Lung (tissue), 11 donors: ENCODE measurements at regions not wholly inside any gene's neighbourhood (a gene's known extent, or its start where the extent isn't known, plus 50 kb on each side); places are given as distances from the start of the nearest gene placed in this dataset.
"Not testable (repeated sequence)": the region's sequence is repeated elsewhere in the genome, so short reads cannot be mapped to it uniquely, and the experiment has no call there.

ENCODE experiments used
- ATAC-seq: fragments of 200-7000 bp; cut with Tn5 transposase; one replicate; pipeline ENCODE4 v1.9.1; 2020; ENCODE audit warnings: moderate number of reproducible peaks; ENCODE audit not compliant: insufficient read depth, low FRiP score
- DNase-seq, 3 donors: peaks; one replicate each; pipeline ENCODE4 v3.0.0-alpha.2; 2013 to 2017
- H3K27ac ChIP-seq, 2 donors: one replicate each; pipeline ENCODE4 v1.5.1; 2013; ENCODE audit warnings: mild to moderate bottlenecking in 2 of 2, moderate library complexity in 2 of 2, control low read depth in 1 of 2, inconsistent platforms in 1 of 2, low read depth in 1 of 2, low read length in 1 of 2
- H3K27me3 ChIP-seq, 3 donors: one replicate each; pipeline ENCODE4 v1.5.1; 2013; ENCODE audit warnings: low read length in 2 of 3; ENCODE audit not compliant: control insufficient read depth in 3 of 3, insufficient read depth in 3 of 3
- H3K36me3 ChIP-seq, 4 donors: one replicate each; pipeline ENCODE4 v1.5.1; 2013; ENCODE audit warnings: low read length in 4 of 4, mild to moderate bottlenecking in 1 of 4, moderate library complexity in 1 of 4; ENCODE audit not compliant: control insufficient read depth in 4 of 4, insufficient read depth in 4 of 4
- H3K4me1 ChIP-seq, 5 donors: one replicate each; pipeline ENCODE4 v1.5.1; 2013; ENCODE audit warnings: low read length in 5 of 5, mild to moderate bottlenecking in 2 of 5, moderate library complexity in 1 of 5; ENCODE audit not compliant: control insufficient read depth in 5 of 5, insufficient read depth in 5 of 5
- H3K4me3 ChIP-seq: one replicate; pipeline ENCODE4 v1.5.1; 2013; ENCODE audit warnings: mild to moderate bottlenecking, control low read depth, moderate library complexity
- H3K9ac ChIP-seq, 2 donors: one replicate each; pipeline ENCODE4 v1.5.1; 2013; ENCODE audit warnings: low read length in 2 of 2, control low read depth in 1 of 2; ENCODE audit not compliant: insufficient read depth in 1 of 2
- H3K9me3 ChIP-seq, 4 donors: one replicate each; pipeline ENCODE4 v1.5.1; 2013; ENCODE audit warnings: low read length in 3 of 4, mild to moderate bottlenecking in 1 of 4, moderate library complexity in 1 of 4; ENCODE audit not compliant: control insufficient read depth in 4 of 4, insufficient read depth in 3 of 4
- WGBS, 2 donors: extraction: QIAGEN DNeasy Blood & Tissue Kit; methylation state at CpG; one replicate each; pipeline ENCODE4 v1.1.7; 2013; 5-methylcytosine and 5-hydroxymethylcytosine counted together
- TF ChIP-seq, protein P1 (sequence below): IDR thresholded peaks from 2 replicates; pipeline ENCODE4 v1.5.1; 2012; ENCODE audit warnings: mild to moderate bottlenecking; ENCODE audit errors: control extremely low read depth, extremely low read depth
- donor health status: control.
- donor health status: control.
- donor health status: Bipolar disorder and iron deficiency.
- donor health status: healthy.
- donor health status: DM: yes; HTN: yes; CAD: no.

DNA sequence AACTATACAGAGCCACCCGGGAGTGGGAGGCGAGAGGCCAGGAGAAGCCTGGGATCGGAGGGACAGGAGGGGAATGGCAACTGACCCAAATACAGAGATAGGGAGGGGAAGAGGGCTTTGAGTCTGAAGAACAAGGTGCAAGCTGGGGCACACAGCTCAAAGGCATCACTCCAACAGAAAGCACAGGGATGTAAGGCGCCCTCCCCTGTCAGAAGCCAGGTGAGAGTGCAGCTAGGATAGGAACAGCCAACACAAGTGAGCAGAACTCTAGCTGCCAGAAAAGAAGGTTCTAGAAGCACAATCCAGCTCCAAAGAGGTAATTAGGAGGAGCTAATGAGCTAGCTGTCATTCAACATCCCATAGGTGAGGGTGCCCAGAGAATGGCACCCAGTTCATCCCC is 232.2 kb downstream of the DHX15 start:
- no peak for DNase-seq
- ATAC-seq, result no peak
- no peak overlapping the region for H3K27ac ChIP-seq
- no peaks in the 10 kb centered on the region for H3K9me3 ChIP-seq
- H3K36me3 ChIP-seq, result no peaks in the 10 kb centered on the region
- H3K9ac ChIP-seq, result no peak overlapping the region
- TF ChIP-seq, protein P1, sequence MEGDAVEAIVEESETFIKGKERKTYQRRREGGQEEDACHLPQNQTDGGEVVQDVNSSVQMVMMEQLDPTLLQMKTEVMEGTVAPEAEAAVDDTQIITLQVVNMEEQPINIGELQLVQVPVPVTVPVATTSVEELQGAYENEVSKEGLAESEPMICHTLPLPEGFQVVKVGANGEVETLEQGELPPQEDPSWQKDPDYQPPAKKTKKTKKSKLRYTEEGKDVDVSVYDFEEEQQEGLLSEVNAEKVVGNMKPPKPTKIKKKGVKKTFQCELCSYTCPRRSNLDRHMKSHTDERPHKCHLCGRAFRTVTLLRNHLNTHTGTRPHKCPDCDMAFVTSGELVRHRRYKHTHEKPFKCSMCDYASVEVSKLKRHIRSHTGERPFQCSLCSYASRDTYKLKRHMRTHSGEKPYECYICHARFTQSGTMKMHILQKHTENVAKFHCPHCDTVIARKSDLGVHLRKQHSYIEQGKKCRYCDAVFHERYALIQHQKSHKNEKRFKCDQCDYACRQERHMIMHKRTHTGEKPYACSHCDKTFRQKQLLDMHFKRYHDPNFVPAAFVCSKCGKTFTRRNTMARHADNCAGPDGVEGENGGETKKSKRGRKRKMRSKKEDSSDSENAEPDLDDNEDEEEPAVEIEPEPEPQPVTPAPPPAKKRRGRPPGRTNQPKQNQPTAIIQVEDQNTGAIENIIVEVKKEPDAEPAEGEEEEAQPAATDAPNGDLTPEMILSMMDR, result no peak
- WGBS, 2 donors, result 90 to 92% methylated on average over 4 of the region's 4 CpGs
- H3K27me3 ChIP-seq, result no peaks in the 10 kb centered on the region
- H3K4me3 ChIP-seq, result no peak overlapping the region
- H3K4me1 ChIP-seq, result no peaks in the 10 kb centered on the region

GRCh38 chr4:24349168-24349996 is 235.0 kb downstream of the DHX15 start:
- H3K9ac ChIP-seq, H3K4me1 ChIP-seq, H3K36me3 ChIP-seq, H3K27ac ChIP-seq, DNase-seq, H3K9me3 ChIP-seq, H3K27me3 ChIP-seq, H3K4me3 ChIP-seq, ATAC-seq: not testable (repeated sequence)
- 89 to 90% methylated on average over 15 of the region's 15 CpGs for WGBS, 2 donors

GRCh38 chr4:24339260-24339659 is 245.1 kb downstream of the DHX15 start:
- Histone ChIP-seq H3K9me3 (no peaks in the 10 kb centered on the region), H3K36me3 (no peaks in the 10 kb centered on the region), H3K27ac (no peak overlapping the region), H3K27me3 (no peaks in the 10 kb centered on the region), H3K4me1 (no peaks in the 10 kb centered on the region), H3K9ac (no peak overlapping the region), H3K4me3 (no peak overlapping the region)
- 94 to 95% methylated on average over 5 of the region's 5 CpGs for WGBS, 2 donors
- DNase-seq (no peak), ATAC-seq (no peak)
- TF ChIP-seq, protein P1, result no peak

DNA sequence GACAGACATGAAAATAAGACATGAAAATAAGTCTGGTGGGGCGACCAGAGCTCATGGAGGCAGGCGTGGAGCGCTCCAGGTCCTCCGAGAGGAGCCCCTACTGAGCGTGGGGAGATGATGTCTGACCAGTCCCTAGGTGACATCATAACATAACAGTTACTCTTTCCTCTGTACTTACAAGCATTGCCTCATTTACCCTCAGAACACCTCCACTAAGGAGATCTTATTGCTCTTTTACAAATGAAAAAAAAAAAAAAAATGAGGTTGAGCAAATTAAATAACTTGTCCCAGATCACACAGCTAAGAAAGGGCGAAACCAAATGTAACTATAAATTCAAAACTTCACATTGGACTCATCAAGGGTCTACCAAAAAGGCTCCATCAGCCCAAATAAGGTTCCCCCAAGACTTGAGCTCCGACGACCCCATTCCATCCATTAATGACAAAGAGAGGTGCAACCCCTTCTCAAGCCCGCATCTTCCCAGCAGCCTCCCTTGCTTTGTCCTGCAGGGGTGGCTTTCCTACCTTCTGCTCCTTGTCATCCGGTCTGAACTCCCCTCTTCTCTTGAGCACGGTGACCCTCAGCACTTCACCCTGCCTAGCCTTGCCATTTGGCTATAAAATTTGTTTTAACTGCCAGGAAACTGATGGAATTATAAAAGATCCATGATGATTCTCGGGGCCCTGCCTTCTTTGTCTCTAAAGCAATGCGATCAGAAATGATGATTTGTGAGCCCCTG is 246.7 kb downstream of the DHX15 start:
- H3K4me3 ChIP-seq, result no peak overlapping the region
- no peak overlapping the region for H3K27ac ChIP-seq
- 89 to 91% methylated on average over 13 of the region's 13 CpGs for WGBS, 2 donors
- H3K36me3 ChIP-seq, result no peaks in the 10 kb centered on the region
- no peaks in the 10 kb centered on the region for H3K27me3 ChIP-seq
- DNase-seq, result no peak
- no peaks in the 10 kb centered on the region for H3K4me1 ChIP-seq
- ATAC-seq, result no peak
- H3K9ac ChIP-seq, result no peak overlapping the region
- TF ChIP-seq, protein P1, result no peak
- no peaks in the 10 kb centered on the region for H3K9me3 ChIP-seq
